ENCODE measurements at regions not wholly inside any gene's neighbourhood (a gene's known extent, or its start where the extent isn't known, plus 50 kb on each side); places are given as distances from the start of the nearest gene placed in this dataset.
"Not testable (repeated sequence)": the region's sequence is repeated elsewhere in the genome, so short reads cannot be mapped to it uniquely, and the experiment has no call there.

- TF ChIP-seq CTCF (IDR thresholded peaks at IDR 0.05; ENCODE audit: low read length); EZH2 (IDR thresholded peaks at IDR 0.05; ENCODE audit: borderline replicate concordance, low read length): not testable (repeated sequence)
Observed at GRCh38 chr2:106258859-106259258, 64.8 kb upstream of the UXS1 start.

Data from OCI-LY1 (cell line).